GM18508 (cell line): ENCODE measurements at regions not wholly inside any gene's neighbourhood (a gene's known extent, or its start where the extent isn't known, plus 50 kb on each side); places are given as distances from the start of the nearest gene placed in this dataset.
"Not testable (repeated sequence)": the region's sequence is repeated elsewhere in the genome, so short reads cannot be mapped to it uniquely, and the experiment has no call there.

ENCODE experiments used
- ATAC-seq: cut with Tn5 transposase; IDR thresholded peaks from one replicate; pipeline ENCODE4 v1.9.1; 2021; ENCODE audit warnings: moderate number of reproducible peaks; ENCODE audit not compliant: insufficient read depth, unreplicated experiment

- no peak for ATAC-seq
Measured at GRCh38 chr18:45335282-45336043, 279.8 kb upstream of the SLC14A2 start.

- ATAC-seq, result no peak
Measured at GRCh38 chr18:45336448-45336847, 278.8 kb upstream of the SLC14A2 start.

GRCh38 chr18:45337477-45337876 is 277.8 kb upstream of the SLC14A2 start:
- ATAC-seq, result no peak

- no peak for ATAC-seq
Measured at GRCh38 chr18:45339810-45340550, 275.3 kb upstream of the SLC14A2 start.

GRCh38 chr18:45340884-45341283 is 274.4 kb upstream of the SLC14A2 start:
- ATAC-seq, result no peak

GRCh38 chr18:45341454-45341853 is 273.8 kb upstream of the SLC14A2 start:
- ATAC-seq, result no peak

- ATAC-seq, result no peak
Measured at GRCh38 chr18:45342166-45342565, 273.1 kb upstream of the SLC14A2 start.

- ATAC-seq, result no peak
Measured at GRCh38 chr18:45342653-45343052, 272.6 kb upstream of the SLC14A2 start.

GRCh38 chr18:45343365-45343764 is 271.9 kb upstream of the SLC14A2 start:
- ATAC-seq, result no peak

GRCh38 chr18:45344680-45345079 is 270.6 kb upstream of the SLC14A2 start:
- ATAC-seq, result not testable (repeated sequence)

- no peak for ATAC-seq
Measured at GRCh38 chr18:45349019-45349418, 266.3 kb upstream of the SLC14A2 start.

- no peak for ATAC-seq
Measured at GRCh38 chr18:45349467-45349866, 265.8 kb upstream of the SLC14A2 start.

GRCh38 chr18:45350404-45351156 is 264.7 kb upstream of the SLC14A2 start:
- ATAC-seq, result no peak

GRCh38 chr18:45352874-45353273 is 262.4 kb upstream of the SLC14A2 start:
- no peak for ATAC-seq

- no peak for ATAC-seq
Measured at GRCh38 chr18:45353530-45353929, 261.7 kb upstream of the SLC14A2 start.

GRCh38 chr18:45355944-45356520 is 259.2 kb upstream of the SLC14A2 start:
- no peak for ATAC-seq

GRCh38 chr18:45357686-45358470 is 257.4 kb upstream of the SLC14A2 start:
- ATAC-seq, result no peak

GRCh38 chr18:45359275-45360009 is 255.8 kb upstream of the SLC14A2 start:
- no peak for ATAC-seq

GRCh38 chr18:45361125-45361851 is 254.0 kb upstream of the SLC14A2 start:
- no peak for ATAC-seq
